Naive thymus-derived CD4-positive, alpha-beta T cell (primary cell): ENCODE measurements at regions not wholly inside any gene's neighbourhood (a gene's known extent, or its start where the extent isn't known, plus 50 kb on each side); places are given as distances from the start of the nearest gene placed in this dataset.
"Not testable (repeated sequence)": the region's sequence is repeated elsewhere in the genome, so short reads cannot be mapped to it uniquely, and the experiment has no call there.

Experiments used
- ATAC-seq: fragments of 150-1000 bp; cut with Tn5 transposase; 2 replicates; pipeline ENCODE4 v1.10.0; 2021; ENCODE audit warnings: mild to moderate bottlenecking, moderate library complexity
- CTCF ChIA-PET: fragments of 350-600 bp; sonication (Branson Sonifier 250); formaldehyde crosslinking; loops from one replicate; lab custom pipeline; 2021; ENCODE audit warnings: antibody characterized with exemption; lab: Charles Lee
- POLR2A ChIA-PET: fragments of 350-600 bp; sonication (Branson Sonifier 250); formaldehyde crosslinking; loops from one replicate; lab custom pipeline; 2021; ENCODE audit warnings: antibody characterized with exemption, inconsistent platforms; lab: Charles Lee
- DNase-seq, 9 donors: peaks; one replicate each; pipeline versions ENCODE4 v3.0.0 to v3.0.0-alpha.2; 2020 to 2022; ENCODE audit warnings: mixed read lengths in 1 of 9
- H3K27ac ChIP-seq: one replicate; pipeline ENCODE4 v1.7.0; 2013; ENCODE audit warnings: mild to moderate bottlenecking, low read depth, low read length, moderate library complexity
- H3K27me3 ChIP-seq, 2 donors: one replicate each; pipeline ENCODE4 v1.7.0; 2013; ENCODE audit warnings: low read length in 2 of 2, mild to moderate bottlenecking in 2 of 2, moderate library complexity in 2 of 2; ENCODE audit not compliant: control insufficient read depth in 2 of 2, insufficient read depth in 2 of 2
- H3K36me3 ChIP-seq, 3 experiments: 1 replicate in 2 of 3; 2 replicates in 1 of 3; pipeline ENCODE4 v1.7.0; 2013; ENCODE audit warnings: low read length in 3 of 3, mild to moderate bottlenecking in 3 of 3, moderate library complexity in 1 of 3; ENCODE audit not compliant: insufficient read depth in 3 of 3, control insufficient read depth in 2 of 3
- H3K4me1 ChIP-seq, 2 donors: one replicate each; pipeline ENCODE4 v1.7.0; 2013; ENCODE audit warnings: low read length in 2 of 2, mild to moderate bottlenecking in 2 of 2, moderate library complexity in 1 of 2; ENCODE audit not compliant: control insufficient read depth in 2 of 2, insufficient read depth in 2 of 2
- H3K4me3 ChIP-seq: 2 replicates; pipeline ENCODE4 v1.7.0; 2013; ENCODE audit warnings: mild to moderate bottlenecking, low read length
- H3K9me3 ChIP-seq, 3 experiments: 1 replicate in 2 of 3; 2 replicates in 1 of 3; pipeline ENCODE4 v1.7.0; 2013; ENCODE audit warnings: low read length in 3 of 3; ENCODE audit not compliant: control insufficient read depth in 2 of 3
- H3K27ac Mint-ChIP-seq, 9 donors: one replicate each; pipeline ENCODE4 v1.8.0; 2020 to 2022; ENCODE audit warnings: mixed read lengths in 9 of 9, mild to moderate bottlenecking in 8 of 9, moderate library complexity in 5 of 9, inconsistent platforms in 2 of 9
- H3K27me3 Mint-ChIP-seq, 5 donors: one replicate each; pipeline ENCODE4 v1.8.0; 2021 to 2022; ENCODE audit warnings: mixed read lengths in 5 of 5, mild to moderate bottlenecking in 1 of 5
- H3K36me3 Mint-ChIP-seq, 5 donors: one replicate each; pipeline ENCODE4 v1.8.0; 2020 to 2022; ENCODE audit warnings: mixed read lengths in 5 of 5, mild to moderate bottlenecking in 3 of 5, inconsistent platforms in 1 of 5
- H3K4me1 Mint-ChIP-seq, 7 donors: one replicate each; pipeline ENCODE4 v1.8.0; 2020 to 2022; ENCODE audit warnings: mixed read lengths in 7 of 7, mild to moderate bottlenecking in 3 of 7, inconsistent platforms in 1 of 7
- H3K4me3 Mint-ChIP-seq, 10 donors: one replicate each; pipeline ENCODE4 v1.8.0; 2020 to 2022; ENCODE audit warnings: mild to moderate bottlenecking in 10 of 10, mixed read lengths in 10 of 10, moderate library complexity in 6 of 10, inconsistent platforms in 2 of 10
- H3K9me3 Mint-ChIP-seq, 11 donors: one replicate each; pipeline ENCODE4 v1.8.0; 2020 to 2022; ENCODE audit warnings: mixed read lengths in 11 of 11, mild to moderate bottlenecking in 4 of 11, inconsistent platforms in 1 of 11, moderate library complexity in 1 of 11
- intact Hi-C, 2 donors: fragments of 100-400 bp; cut with micrococcal nuclease; formaldehyde crosslinking; loops; one replicate each; pipeline ENCODE4 v1.15.1; 2023

- no peak overlapping the region for H3K4me3 ChIP-seq
- Mint-ChIP-seq H3K9me3 (peaks cover 0 to 10% (median 0%) of the 10 kb centered on the region in 11 donors), H3K4me1 (peaks cover 0 to 2% (median 0%) of the 10 kb centered on the region in 7 donors), H3K27me3 (no peaks in the 10 kb centered on the region), H3K27ac (no peak overlapping the region), H3K4me3 (no peak overlapping the region), H3K36me3 (no peaks in the 10 kb centered on the region)
- no peaks in the 10 kb centered on the region for H3K4me1 ChIP-seq
- no peak overlapping the region for H3K27ac ChIP-seq
- ChIA-PET POLR2A (no interaction called here), CTCF (no interaction called here)
- ATAC-seq (no peak), DNase-seq (no peak)
- H3K9me3 ChIP-seq, result no peaks in the 10 kb centered on the region
- H3K27me3 ChIP-seq, result no peaks in the 10 kb centered on the region
- intact Hi-C loops, result no loop called here
- no peaks in the 10 kb centered on the region for H3K36me3 ChIP-seq
These were observed 560.6 kb upstream of the SPRY2 start for GRCh38 chr13:80901530-80901929.

GRCh38 chr13:80901111-80901510 lies 560.2 kb upstream of the SPRY2 start:
- Mint-ChIP-seq H3K4me3 (no peak overlapping the region), H3K4me1 (peaks cover 0 to 2% (median 0%) of the 10 kb centered on the region in 7 donors), H3K9me3 (peaks cover 0 to 10% (median 0%) of the 10 kb centered on the region in 11 donors), H3K36me3 (no peaks in the 10 kb centered on the region), H3K27ac (no peak overlapping the region), H3K27me3 (no peaks in the 10 kb centered on the region)
- Histone ChIP-seq H3K36me3 (no peaks in the 10 kb centered on the region), H3K27ac (no peak overlapping the region), H3K4me3 (no peak overlapping the region), H3K27me3 (no peaks in the 10 kb centered on the region), H3K9me3 (no peaks in the 10 kb centered on the region), H3K4me1 (no peaks in the 10 kb centered on the region)
- ATAC-seq, result no peak
- no peak for DNase-seq
- intact Hi-C loops, result no loop called here
- ChIA-PET CTCF (no interaction called here), POLR2A (no interaction called here)

- Histone ChIP-seq H3K4me3 (no peak overlapping the region), H3K27me3 (no peaks in the 10 kb centered on the region), H3K4me1 (no peaks in the 10 kb centered on the region), H3K36me3 (no peaks in the 10 kb centered on the region), H3K9me3 (no peaks in the 10 kb centered on the region), H3K27ac (no peak overlapping the region)
- H3K36me3 Mint-ChIP-seq, result no peaks in the 10 kb centered on the region
- intact Hi-C loops, result no loop called here
- H3K9me3 Mint-ChIP-seq, result peaks cover 0 to 10% (median 0%) of the 10 kb centered on the region in 11 donors
- DNase-seq, result no peak
- no peaks in the 10 kb centered on the region for H3K27me3 Mint-ChIP-seq
- H3K27ac Mint-ChIP-seq, result no peak overlapping the region
- H3K4me1 Mint-ChIP-seq, result peaks cover 0 to 2% (median 0%) of the 10 kb centered on the region in 7 donors
- H3K4me3 Mint-ChIP-seq, result no peak overlapping the region
- ChIA-PET CTCF (no interaction called here), POLR2A (no interaction called here)
- no peak for ATAC-seq
These were observed 559.6 kb upstream of the SPRY2 start for GRCh38 chr13:80900561-80900960.

- intact Hi-C loops, H3K27ac ChIP-seq, ATAC-seq, H3K4me1 ChIP-seq, H3K27me3 Mint-ChIP-seq, POLR2A ChIA-PET, H3K9me3 ChIP-seq, H3K36me3 Mint-ChIP-seq, H3K27me3 ChIP-seq, H3K27ac Mint-ChIP-seq, H3K4me3 ChIP-seq, CTCF ChIA-PET, H3K4me1 Mint-ChIP-seq, H3K36me3 ChIP-seq, H3K9me3 Mint-ChIP-seq, DNase-seq, H3K4me3 Mint-ChIP-seq: not testable (repeated sequence)
These were observed 556.7 kb upstream of the SPRY2 start for GRCh38 chr13:80897641-80898040.

- no peaks in the 10 kb centered on the region for H3K4me1 ChIP-seq
- no peak overlapping the region for H3K4me3 ChIP-seq
- Mint-ChIP-seq H3K27ac (no peak overlapping the region), H3K9me3 (peaks cover 0 to 10% (median 0%) of the 10 kb centered on the region in 11 donors), H3K4me1 (peaks cover 0 to 2% (median 0%) of the 10 kb centered on the region in 7 donors), H3K4me3 (no peak overlapping the region), H3K36me3 (no peaks in the 10 kb centered on the region), H3K27me3 (no peaks in the 10 kb centered on the region)
- H3K36me3 ChIP-seq, result no peaks in the 10 kb centered on the region
- no peak for ATAC-seq
- CTCF ChIA-PET, result no interaction called here
- no peak for DNase-seq
- intact Hi-C loops, result no loop called here
- peaks cover 0 to 4% (median 0%) of the 10 kb centered on the region in 3 experiments for H3K9me3 ChIP-seq
- POLR2A ChIA-PET, result no interaction called here
- no peak overlapping the region for H3K27ac ChIP-seq
- no peaks in the 10 kb centered on the region for H3K27me3 ChIP-seq
These were observed 554.0 kb upstream of the SPRY2 start for GRCh38 chr13:80894917-80895316.

GRCh38 chr13:80889829-80890228 lies 548.9 kb upstream of the SPRY2 start:
- DNase-seq (no peak), ATAC-seq (no peak)
- H3K27me3 Mint-ChIP-seq, result no peaks in the 10 kb centered on the region
- Histone ChIP-seq H3K9me3 (peaks cover 0 to 4% (median 0%) of the 10 kb centered on the region in 3 experiments), H3K27ac (no peak overlapping the region), H3K4me1 (no peaks in the 10 kb centered on the region), H3K27me3 (no peaks in the 10 kb centered on the region), H3K4me3 (no peak overlapping the region), H3K36me3 (no peaks in the 10 kb centered on the region)
- peaks cover 0 to 10% (median 0%) of the 10 kb centered on the region in 11 donors for H3K9me3 Mint-ChIP-seq
- no peaks in the 10 kb centered on the region for H3K36me3 Mint-ChIP-seq
- intact Hi-C loops, result no loop called here
- H3K27ac Mint-ChIP-seq, result no peak overlapping the region
- H3K4me3 Mint-ChIP-seq, result no peak overlapping the region
- POLR2A ChIA-PET, result no interaction called here
- CTCF ChIA-PET, result no interaction called here
- peaks cover 0 to 3% (median 0%) of the 10 kb centered on the region in 7 donors for H3K4me1 Mint-ChIP-seq

- no peak for ATAC-seq
These were observed 547.5 kb upstream of the SPRY2 start for GRCh38 chr13:80888390-80888789.

More at GRCh38 chr13:80888390-80888789, 547.5 kb upstream of the SPRY2 start:
- Mint-ChIP-seq H3K27ac (no peak overlapping the region), H3K4me3 (no peak overlapping the region), H3K36me3 (no peaks in the 10 kb centered on the region), H3K4me1 (peaks cover 0 to 3% (median 0%) of the 10 kb centered on the region in 7 donors), H3K9me3 (peaks cover 0 to 10% (median 0%) of the 10 kb centered on the region in 11 donors), H3K27me3 (no peaks in the 10 kb centered on the region)
- intact Hi-C loops, result no loop called here
- Histone ChIP-seq H3K27ac (no peak overlapping the region), H3K27me3 (no peaks in the 10 kb centered on the region), H3K4me1 (no peaks in the 10 kb centered on the region), H3K4me3 (no peak overlapping the region), H3K9me3 (peaks cover 0 to 4% (median 0%) of the 10 kb centered on the region in 3 experiments), H3K36me3 (no peaks in the 10 kb centered on the region)
- no peak for DNase-seq
- ChIA-PET CTCF (no interaction called here), POLR2A (no interaction called here)
